RWPE2 (cell line): ENCODE measurements at regions not wholly inside any gene's neighbourhood (a gene's known extent, or its start where the extent isn't known, plus 50 kb on each side); places are given as distances from the start of the nearest gene placed in this dataset.

Experiments
- ATAC-seq: fragments of 200-7000 bp; cut with Tn5 transposase; 3 replicates; pipeline ENCODE4 v1.9.1; 2021; ENCODE audit warnings: low read depth
- DNase-seq: peaks from one replicate; pipeline ENCODE4 v3.0.0-alpha.2; 2020; ENCODE audit warnings: low spot score
- H3K27ac ChIP-seq: fragments of 450-650 bp; 2 replicates; pipeline ENCODE4 v1.5.1; 2017; ENCODE audit warnings: mild to moderate bottlenecking; ENCODE audit not compliant: poor library complexity, severe bottlenecking
- H3K27me3 ChIP-seq: fragments of 250-450 bp; sonication (Bioruptor Pico); 2 replicates; pipeline ENCODE4 v1.5.1; 2021; ENCODE audit warnings: mild to moderate bottlenecking, moderate library complexity; ENCODE audit not compliant: insufficient read depth, poor library complexity, severe bottlenecking
- H3K36me3 ChIP-seq: fragments of 250-450 bp; sonication (Bioruptor Pico); 2 replicates; pipeline ENCODE4 v1.5.1; 2020; ENCODE audit warnings: low read depth, mild to moderate bottlenecking, moderate library complexity
- H3K4me1 ChIP-seq: fragments of 250-450 bp; sonication (Bioruptor Pico); 2 replicates; pipeline ENCODE4 v1.5.1; 2021; ENCODE audit warnings: mild to moderate bottlenecking, moderate library complexity; ENCODE audit not compliant: insufficient read depth, poor library complexity, severe bottlenecking
- H3K4me3 ChIP-seq: fragments of 250-450 bp; sonication (Bioruptor Pico); 2 replicates; pipeline ENCODE4 v1.5.1; 2021; ENCODE audit warnings: mild to moderate bottlenecking, moderate library complexity; ENCODE audit not compliant: severe bottlenecking
- H3K9me3 ChIP-seq: fragments of 250-450 bp; sonication (Bioruptor Pico); 2 replicates; pipeline ENCODE4 v1.5.1; 2021; ENCODE audit warnings: mild to moderate bottlenecking, moderate library complexity; ENCODE audit not compliant: severe bottlenecking
- TF ChIP-seq, protein P1 (sequence below): fragments of 450-650 bp; IDR thresholded peaks from one replicate; pipeline ENCODE4 v1.5.1; 2017; ENCODE audit warnings: mild to moderate bottlenecking, moderate library complexity; ENCODE audit not compliant: poor library complexity, severe bottlenecking

DNA sequence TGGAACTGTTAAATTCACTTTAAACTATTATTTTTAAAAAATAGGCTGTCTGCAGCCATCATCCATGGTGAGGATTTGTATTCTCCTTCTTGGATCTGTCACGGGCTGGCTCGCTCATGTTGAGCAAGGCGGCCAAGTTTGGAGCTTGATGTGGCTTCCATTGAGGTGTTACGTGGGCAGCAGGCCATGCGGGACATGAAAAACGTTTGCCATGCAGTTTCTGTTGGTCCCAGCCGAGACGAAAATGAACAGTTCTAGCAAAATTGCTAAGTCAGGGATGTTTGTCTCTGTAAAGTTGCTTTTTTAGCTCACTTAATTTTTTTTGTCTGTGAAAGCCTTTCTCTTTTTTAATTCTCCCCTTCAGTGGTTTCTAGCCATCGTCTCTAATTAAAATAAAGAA, 70.2 kb upstream of the MGAT5 start:
- Histone ChIP-seq H3K27ac (no peak overlapping the region), H3K36me3 (no peaks in the 10 kb centered on the region), H3K27me3 (no peaks in the 10 kb centered on the region), H3K4me1 (peaks cover 21% of the 10 kb centered on the region), H3K4me3 (no peak overlapping the region), H3K9me3 (no peaks in the 10 kb centered on the region)
- TF ChIP-seq, protein P1, sequence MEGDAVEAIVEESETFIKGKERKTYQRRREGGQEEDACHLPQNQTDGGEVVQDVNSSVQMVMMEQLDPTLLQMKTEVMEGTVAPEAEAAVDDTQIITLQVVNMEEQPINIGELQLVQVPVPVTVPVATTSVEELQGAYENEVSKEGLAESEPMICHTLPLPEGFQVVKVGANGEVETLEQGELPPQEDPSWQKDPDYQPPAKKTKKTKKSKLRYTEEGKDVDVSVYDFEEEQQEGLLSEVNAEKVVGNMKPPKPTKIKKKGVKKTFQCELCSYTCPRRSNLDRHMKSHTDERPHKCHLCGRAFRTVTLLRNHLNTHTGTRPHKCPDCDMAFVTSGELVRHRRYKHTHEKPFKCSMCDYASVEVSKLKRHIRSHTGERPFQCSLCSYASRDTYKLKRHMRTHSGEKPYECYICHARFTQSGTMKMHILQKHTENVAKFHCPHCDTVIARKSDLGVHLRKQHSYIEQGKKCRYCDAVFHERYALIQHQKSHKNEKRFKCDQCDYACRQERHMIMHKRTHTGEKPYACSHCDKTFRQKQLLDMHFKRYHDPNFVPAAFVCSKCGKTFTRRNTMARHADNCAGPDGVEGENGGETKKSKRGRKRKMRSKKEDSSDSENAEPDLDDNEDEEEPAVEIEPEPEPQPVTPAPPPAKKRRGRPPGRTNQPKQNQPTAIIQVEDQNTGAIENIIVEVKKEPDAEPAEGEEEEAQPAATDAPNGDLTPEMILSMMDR = no peak
- DNase-seq = no peak
- no peak for ATAC-seq

DNA sequence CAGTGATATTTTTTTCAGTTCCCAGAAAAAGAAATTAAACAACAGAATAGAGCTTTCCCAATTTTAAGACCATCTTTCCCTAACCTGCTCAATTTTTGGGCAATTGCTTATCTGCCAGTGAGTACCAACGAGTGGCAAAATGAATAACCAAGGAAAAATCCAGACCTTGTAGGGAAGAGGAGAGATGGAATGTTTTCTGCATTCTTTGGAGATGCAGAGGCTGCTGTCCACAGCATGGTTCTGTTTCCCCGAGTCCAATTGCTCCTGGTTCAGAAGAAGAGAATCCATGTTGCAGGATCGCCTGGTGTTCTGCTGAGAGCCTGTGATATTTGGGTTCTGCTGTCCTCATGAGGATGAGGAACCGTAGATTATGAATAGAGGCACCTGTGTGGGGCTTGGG, 68.2 kb upstream of the MGAT5 start:
- DNase-seq (no peak), ATAC-seq (no peak)
- Histone ChIP-seq H3K27me3 (no peaks in the 10 kb centered on the region), H3K4me1 (peaks cover 29% of the 10 kb centered on the region), H3K9me3 (no peaks in the 10 kb centered on the region), H3K36me3 (no peaks in the 10 kb centered on the region), H3K4me3 (no peak overlapping the region), H3K27ac (no peak overlapping the region)
- TF ChIP-seq, protein P1 = no peak

DNA sequence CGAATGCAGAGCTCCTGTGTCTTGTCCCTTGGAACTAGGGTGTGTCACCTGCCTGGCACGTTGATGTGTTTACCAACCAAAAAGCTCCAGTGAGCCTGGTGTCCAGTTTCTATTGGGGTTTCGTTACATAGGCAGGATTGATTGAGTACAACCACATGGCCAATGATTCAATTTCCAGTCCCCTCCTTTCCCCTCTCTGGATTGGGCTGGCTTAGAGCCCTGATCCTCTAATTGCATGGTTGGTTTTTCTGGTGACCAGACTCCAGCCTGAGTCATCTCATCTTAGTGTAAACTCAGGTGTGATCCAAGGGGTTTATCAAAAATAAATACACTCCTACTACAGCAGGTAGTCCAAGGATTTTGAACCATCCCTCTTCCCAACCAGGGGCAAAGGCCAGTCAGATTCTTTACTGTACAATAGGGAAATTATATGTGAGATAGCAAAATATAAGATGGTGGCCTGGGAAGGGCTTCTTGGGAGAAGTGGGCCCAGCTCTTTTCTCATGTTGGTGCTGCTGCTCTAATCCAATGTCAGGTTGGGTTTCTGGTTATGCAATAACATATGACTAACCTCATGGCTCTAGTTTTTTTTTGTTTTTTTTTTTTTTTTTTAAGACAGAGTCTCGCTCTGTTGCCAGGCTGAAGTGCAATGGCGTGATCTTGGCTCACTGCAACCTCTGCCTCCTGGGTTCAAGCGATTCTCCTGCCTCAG, 64.7 kb upstream of the MGAT5 start:
- peak; percentile 70 for DNase-seq
- H3K27ac ChIP-seq = peak overlapping the region; percentile 70

DNA sequence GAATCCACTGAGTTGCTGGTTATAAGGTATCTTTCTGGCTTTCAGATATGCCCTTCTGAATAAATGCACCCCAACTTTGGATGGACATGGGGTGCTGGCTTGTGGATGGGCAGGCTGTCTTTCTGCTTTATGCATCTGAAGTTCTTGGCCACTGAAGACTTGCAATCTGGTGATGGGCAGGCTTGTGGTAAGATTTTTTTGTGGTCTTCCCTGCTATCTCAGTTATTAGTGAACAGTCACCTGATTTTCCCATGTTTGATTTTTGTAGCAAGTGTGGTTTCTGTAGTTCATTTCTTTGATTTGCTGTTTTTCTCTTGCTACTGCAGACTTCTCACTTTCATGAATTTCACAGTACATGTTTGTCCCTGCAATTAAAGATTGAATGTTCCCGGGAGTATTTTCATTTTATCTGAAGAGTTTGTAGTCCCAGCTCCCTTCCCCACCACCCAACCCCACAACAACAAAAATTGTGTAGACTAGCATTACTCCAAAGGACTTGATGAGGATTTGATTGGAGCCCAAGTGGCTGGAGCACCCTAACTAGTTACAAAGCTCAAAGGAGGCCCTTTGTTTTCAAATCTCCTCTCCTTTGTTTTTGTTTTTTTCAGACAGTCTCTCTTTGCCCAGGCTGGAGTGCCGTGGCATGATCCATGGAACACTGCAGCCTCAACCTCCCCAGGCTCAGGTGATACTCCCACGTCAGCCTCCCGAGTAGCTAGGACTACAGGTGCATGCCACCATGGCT, 63.6 kb upstream of the MGAT5 start:
- Histone ChIP-seq H3K27me3 (no peaks in the 10 kb centered on the region), H3K4me3 (no peak overlapping the region), H3K36me3 (no peaks in the 10 kb centered on the region), H3K27ac (peak overlapping the region; percentile 70), H3K4me1 (peaks cover 28% of the 10 kb centered on the region), H3K9me3 (no peaks in the 10 kb centered on the region)
- TF ChIP-seq, protein P1 = no peak
- DNase-seq = no peak
- ATAC-seq = no peak

More for the DNA sequence above, 64.7 kb upstream of the MGAT5 start:
- ATAC-seq = peak; percentile 92
- TF ChIP-seq, protein P1 = no peak
- H3K27me3 ChIP-seq = no peaks in the 10 kb centered on the region
- H3K4me3 ChIP-seq = no peak overlapping the region
- H3K4me1 ChIP-seq = peaks cover 28% of the 10 kb centered on the region
- no peaks in the 10 kb centered on the region for H3K9me3 ChIP-seq
- H3K36me3 ChIP-seq = no peaks in the 10 kb centered on the region

DNA sequence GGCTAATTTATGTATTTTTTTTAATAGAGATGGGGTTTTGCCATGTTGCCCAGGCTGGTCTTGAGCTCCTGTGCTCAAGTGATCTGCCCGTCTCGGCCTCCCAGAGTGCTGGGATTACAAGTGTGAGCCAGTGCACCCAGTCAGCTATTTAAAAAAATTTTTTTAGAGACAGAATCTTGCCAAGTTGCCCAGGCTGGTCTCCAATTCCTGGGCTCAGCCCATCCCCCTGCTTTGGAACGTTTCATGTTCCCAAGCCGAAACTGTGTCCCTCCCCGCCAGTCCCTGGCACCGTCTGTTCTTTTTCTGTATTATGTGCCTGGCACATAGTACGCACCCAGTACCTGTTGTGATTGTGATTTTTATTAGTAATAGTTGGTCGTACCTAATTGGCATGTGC, 63.1 kb upstream of the MGAT5 start:
- peaks cover 28% of the 10 kb centered on the region for H3K4me1 ChIP-seq

More for the DNA sequence above, 63.1 kb upstream of the MGAT5 start:
- TF ChIP-seq, protein P1 = no peak
- no peak for ATAC-seq
- no peaks in the 10 kb centered on the region for H3K36me3 ChIP-seq
- H3K9me3 ChIP-seq = no peaks in the 10 kb centered on the region
- no peak overlapping the region for H3K27ac ChIP-seq
- H3K4me3 ChIP-seq = no peak overlapping the region
- no peak for DNase-seq
- H3K27me3 ChIP-seq = no peaks in the 10 kb centered on the region
